IMR-90 (cell line): ENCODE measurements at regions not wholly inside any gene's neighbourhood (a gene's known extent, or its start where the extent isn't known, plus 50 kb on each side); places are given as distances from the start of the nearest gene placed in this dataset.

Experiments
- ATAC-seq: fragments of 200-7000 bp; cut with Tn5 transposase; 2 replicates; pipeline ENCODE4 v1.9.1; 2020; ENCODE audit warnings: low read depth, mild to moderate bottlenecking, moderate library complexity
- BruUV-seq: library from RNA; stranded (reverse); fragments of 400-500 nt; replicated peaks from 2 replicates; lab custom pipeline; 2021; lab: Mats Ljungman, UMichigan
- CTCF ChIA-PET: fragments of 300-600 bp; formaldehyde crosslinking; extraction: SDS; loops from one replicate; lab custom pipeline; 2021; ENCODE audit warnings: antibody characterized with exemption; lab: Yijun Ruan, JAX
- POLR2A ChIA-PET: fragments of 300-600 bp; sonication (Branson Sonifier 250); formaldehyde crosslinking; loops from one replicate; lab custom pipeline; 2022; ENCODE audit warnings: antibody characterized with exemption; ENCODE audit not compliant: unreplicated experiment; lab: Charles Lee
- DNase-seq: peaks from one replicate; pipeline ENCODE4 v3.0.0; 2013
- H2AFZ ChIP-seq: replicated peaks from 2 replicates; pipeline ENCODE3; 2013; ENCODE audit warnings: low read length, mild to moderate bottlenecking; ENCODE audit not compliant: poor library complexity
- H2AK5ac ChIP-seq: 2 replicates; pipeline ENCODE4 v1.6.1; 2013; ENCODE audit warnings: low read depth, low read length, inconsistent platforms
- H2AK9ac ChIP-seq: replicated peaks from 2 replicates; pipeline ENCODE3; 2013; ENCODE audit warnings: mild to moderate bottlenecking, low read depth, low read length, moderate library complexity; ENCODE audit not compliant: poor library complexity
- H2BK120ac ChIP-seq: 2 replicates; pipeline ENCODE4 v1.6.1; 2013; ENCODE audit warnings: low read depth, low read length, inconsistent platforms
- H2BK15ac ChIP-seq: 3 replicates; pipeline ENCODE4 v1.6.1; 2013; ENCODE audit warnings: low read depth, low read length, inconsistent platforms
- H2BK20ac ChIP-seq: 2 replicates; pipeline ENCODE4 v1.6.1; 2013; ENCODE audit warnings: low read depth, mild to moderate bottlenecking, inconsistent platforms, low read length, moderate library complexity
- H2BK5ac ChIP-seq: 2 replicates; pipeline ENCODE4 v1.6.1; 2013; ENCODE audit warnings: mild to moderate bottlenecking, low read depth, low read length, inconsistent platforms; ENCODE audit not compliant: poor library complexity, severe bottlenecking
- H3K14ac ChIP-seq: replicated peaks from 2 replicates; pipeline ENCODE4 v1.6.1; 2013; ENCODE audit warnings: low read depth, low read length, inconsistent platforms
- H3K18ac ChIP-seq: 2 replicates; pipeline ENCODE4 v1.6.1; 2013; ENCODE audit warnings: low read depth, low read length, control low read depth
- H3K23ac ChIP-seq: 2 replicates; pipeline ENCODE4 v1.6.1; 2013; ENCODE audit warnings: low read depth, low read length, inconsistent platforms
- H3K27ac ChIP-seq: 2 replicates; pipeline ENCODE4 v1.5.1; 2013; ENCODE audit warnings: mild to moderate bottlenecking, control low read depth, low read length; ENCODE audit not compliant: insufficient read depth
- H3K27me3 ChIP-seq: 2 replicates; pipeline ENCODE4 v1.6.1; 2013; ENCODE audit warnings: low read length; ENCODE audit not compliant: control insufficient read depth, insufficient read depth
- H3K36me3 ChIP-seq: 2 replicates; pipeline ENCODE4 v1.6.1; 2013; ENCODE audit warnings: low read length, mixed read lengths; ENCODE audit not compliant: control insufficient read depth, insufficient read depth
- H3K4ac ChIP-seq: 2 replicates; pipeline ENCODE4 v1.6.1; 2013; ENCODE audit warnings: low read depth, low read length, inconsistent platforms
- H3K4me1 ChIP-seq: 2 replicates; pipeline ENCODE4 v1.6.1; 2013; ENCODE audit warnings: low read length, mixed read lengths; ENCODE audit not compliant: control insufficient read depth, insufficient read depth
- H3K4me2 ChIP-seq: 2 replicates; pipeline ENCODE4 v1.6.1; 2013; ENCODE audit warnings: low read depth, mild to moderate bottlenecking, control low read depth, low read length, moderate library complexity
- H3K4me3 ChIP-seq: 2 replicates; pipeline ENCODE4 v1.5.1; 2013; ENCODE audit warnings: low read depth, mild to moderate bottlenecking, control low read depth, low read length, moderate library complexity; ENCODE audit not compliant: insufficient read depth
- H3K56ac ChIP-seq: 2 replicates; pipeline ENCODE4 v1.6.1; 2013; ENCODE audit warnings: low read length, inconsistent platforms; ENCODE audit not compliant: insufficient read depth; ENCODE audit errors: extremely low read depth
- H3K79me1 ChIP-seq, 2 experiments: 2 replicates each; pipeline ENCODE4 v1.6.1; 2013; ENCODE audit warnings: low read length in 2 of 2, inconsistent platforms in 1 of 2, low read depth in 1 of 2
- H3K9ac ChIP-seq: 2 replicates; pipeline ENCODE4 v1.6.1; 2013; ENCODE audit warnings: low read depth, low read length, control low read depth
- H3K9me1 ChIP-seq: 2 replicates; pipeline ENCODE4 v1.6.1; 2013; ENCODE audit warnings: low read length, inconsistent platforms; ENCODE audit not compliant: insufficient read depth
- H3K9me3 ChIP-seq: 2 replicates; pipeline ENCODE4 v1.6.1; 2013; ENCODE audit warnings: low read length; ENCODE audit not compliant: control insufficient read depth, insufficient read depth
- H4K20me1 ChIP-seq: 2 replicates; pipeline ENCODE4 v1.6.1; 2013; ENCODE audit warnings: low read length, inconsistent platforms; ENCODE audit not compliant: insufficient read depth
- H4K5ac ChIP-seq: 2 replicates; pipeline ENCODE4 v1.6.1; 2013; ENCODE audit warnings: mild to moderate bottlenecking, low read depth, low read length, control low read depth
- H4K8ac ChIP-seq, 2 experiments: 2 replicates each; pipeline ENCODE4 v1.6.1; 2013; ENCODE audit warnings: low read depth in 2 of 2, low read length in 2 of 2, control low read depth in 1 of 2, inconsistent platforms in 1 of 2
- H4K91ac ChIP-seq: 2 replicates; pipeline ENCODE4 v1.6.1; 2013; ENCODE audit warnings: low read depth, low read length, inconsistent platforms; ENCODE audit not compliant: insufficient read depth
- BHLHE40 ChIP-seq: fragments of 150-350 bp; IDR thresholded peaks from 2 replicates; pipeline ENCODE4 v1.6.1; 2016; ENCODE audit warnings: mild to moderate bottlenecking, low read depth, low read length
- CEBPB ChIP-seq: IDR thresholded peaks from 2 replicates; pipeline ENCODE4 v1.6.1; 2012; ENCODE audit warnings: low read depth, low read length, improper control_type of control experiment
- CHD1 ChIP-seq: IDR thresholded peaks from 2 replicates; pipeline ENCODE4 v1.6.1; 2012; ENCODE audit warnings: low read depth, low read length, improper control_type of control experiment
- CTCF ChIP-seq: conservative IDR thresholded peaks from 2 replicates; pipeline ENCODE4 v1.5.1; 2012; ENCODE audit warnings: mild to moderate bottlenecking, low read depth, low read length, improper control_type of control experiment
- ELK1 ChIP-seq: fragments of 150-350 bp; IDR thresholded peaks from 2 replicates; pipeline ENCODE4 v1.6.1; 2016; ENCODE audit warnings: low read depth, mild to moderate bottlenecking, low read length, moderate library complexity, borderline replicate concordance
- FOS ChIP-seq: fragments of 150-350 bp; IDR thresholded peaks from 2 replicates; pipeline ENCODE4 v1.6.1; 2016; ENCODE audit warnings: low read depth, low read length
- MAFK ChIP-seq: IDR thresholded peaks from 2 replicates; pipeline ENCODE4 v1.6.1; 2012; ENCODE audit warnings: low read depth, low read length, improper control_type of control experiment
- MAZ ChIP-seq: IDR thresholded peaks from 2 replicates; pipeline ENCODE4 v1.6.1; 2012; ENCODE audit warnings: low read depth, mild to moderate bottlenecking, low read length, improper control_type of control experiment, moderate library complexity, borderline replicate concordance
- MXI1 ChIP-seq: IDR thresholded peaks from 2 replicates; pipeline ENCODE4 v1.6.1; 2012; ENCODE audit warnings: low read depth, mild to moderate bottlenecking, low read length, moderate library complexity, borderline replicate concordance
- NFE2L2 ChIP-seq: fragments of 150-350 bp; IDR thresholded peaks from 2 replicates; pipeline ENCODE4 v1.6.1; 2016; ENCODE audit warnings: low read depth, mild to moderate bottlenecking, low read length
- POLR2A ChIP-seq: IDR thresholded peaks from 2 replicates; pipeline ENCODE4 v1.6.1; 2012; ENCODE audit warnings: mild to moderate bottlenecking, low read depth, low read length
- RAD21 ChIP-seq: IDR thresholded peaks from 2 replicates; pipeline ENCODE4 v1.6.1; 2012; ENCODE audit warnings: low read length, improper control_type of control experiment
- RCOR1 ChIP-seq: IDR thresholded peaks from 2 replicates; pipeline ENCODE4 v1.6.1; 2012; ENCODE audit warnings: mild to moderate bottlenecking, low read length, improper control_type of control experiment; ENCODE audit not compliant: insufficient replicate concordance
- RFX5 ChIP-seq: IDR thresholded peaks from 2 replicates; pipeline ENCODE4 v1.8.0; 2012; ENCODE audit warnings: low read depth, mild to moderate bottlenecking, low read length, moderate library complexity
- SMC3 ChIP-seq: fragments of 150-350 bp; IDR thresholded peaks from 2 replicates; pipeline ENCODE4 v1.6.1; 2016; ENCODE audit warnings: low read depth, mild to moderate bottlenecking, antibody characterized with exemption, low read length, moderate library complexity
- USF2 ChIP-seq: fragments of 150-350 bp; IDR thresholded peaks from 2 replicates; pipeline ENCODE4 v1.6.1; 2017; ENCODE audit warnings: mild to moderate bottlenecking, antibody characterized with exemption, low read length, low read depth
- WGBS, 2 experiments: methylation state at CpG; one replicate each; pipeline versions ENCODE4 v1.1.5 to v1.1.7; 2013; ENCODE audit warnings: missing lambda C conversion rate in 2 of 2; ENCODE audit not compliant: insufficient read length in 1 of 2; ENCODE audit errors: extremely low coverage in 2 of 2; 5-methylcytosine and 5-hydroxymethylcytosine counted together
- dilution Hi-C: fragments of 300-500 bp; cut with HindIII; formaldehyde crosslinking; loops from one replicate; pipeline ENCODE4 v1.14.3; 2018; ENCODE audit warnings: low sequenced_read_pairs; ENCODE audit not compliant: unreplicated experiment
- in situ Hi-C: fragments of 300-500 bp; cut with MboI; formaldehyde crosslinking; loops from 3 replicates; pipeline ENCODE4 v1.14.3; 2019; ENCODE audit warnings: low sequenced_read_pairs, inconsistent platforms, mixed read lengths
- intact Hi-C: fragments of 100-400 bp; cut with micrococcal nuclease; formaldehyde crosslinking; loops from 2 replicates; pipeline ENCODE4 v1.10.0; 2022

GRCh38 chr21:22192766-22193165 lies 1194.6 kb downstream of the NCAM2 start:
- no peak for ATAC-seq
- Histone ChIP-seq H3K79me1 (no peaks in the 10 kb centered on the region), H3K56ac (no peak overlapping the region), H3K27me3 (no peaks in the 10 kb centered on the region), H3K23ac (no peak overlapping the region), H3K4me3 (no peak overlapping the region), H2AK5ac (no peak overlapping the region), H4K20me1 (no peaks in the 10 kb centered on the region), H3K36me3 (no peaks in the 10 kb centered on the region), H2BK20ac (no peak overlapping the region), H4K8ac (no peak overlapping the region), H3K9me1 (no peaks in the 10 kb centered on the region), H4K91ac (no peak overlapping the region), H3K14ac (no peak overlapping the region), H2BK5ac (no peak overlapping the region), H3K4ac (no peak overlapping the region), H3K4me2 (no peak overlapping the region), H3K9me3 (no peaks in the 10 kb centered on the region), H3K9ac (no peak overlapping the region), H2BK15ac (no peak overlapping the region), H2BK120ac (no peak overlapping the region), H2AK9ac (no peak overlapping the region), H3K4me1 (no peaks in the 10 kb centered on the region), H3K18ac (no peak overlapping the region), H2AFZ (no peak overlapping the region), H3K27ac (no peak overlapping the region), H4K5ac (no peak overlapping the region)
- 0% methylated on average over 1 of the region's 2 CpGs; no CpG with 5 or more reads in 1 of the 2 experiments for WGBS, 2 experiments
- dilution Hi-C loops (no loop called here), intact Hi-C loops (no loop called here), in situ Hi-C loops (no loop called here)
- no TSS peak for BruUV-seq
- CTCF ChIA-PET: no interaction called here
- DNase-seq: no peak
- POLR2A ChIA-PET: no interaction called here
- TF ChIP-seq MAFK (no peak), NFE2L2 (no peak), CEBPB (no peak), CTCF (no peak), MAZ (no peak), SMC3 (no peak), MXI1 (no peak), USF2 (no peak), BHLHE40 (no peak), POLR2A (no peak), FOS (no peak), ELK1 (no peak), CHD1 (no peak), RFX5 (no peak), RAD21 (no peak), RCOR1 (no peak)
